HepG2 (cell line): ENCODE measurements at regions not wholly inside any gene's neighbourhood (a gene's known extent, or its start where the extent isn't known, plus 50 kb on each side); places are given as distances from the start of the nearest gene placed in this dataset.

Experiments used
- small RNA-seq, 3 experiments: library from RNA; depleted of rRNA; stranded (forward); fragments of <200 nt; gene quantifications; one replicate each; pipeline ENCODE3, GENCODE V24; 2012; ENCODE audit warnings: low read depth in 2 of 3, low replicate concordance in 1 of 3; ENCODE audit not compliant: insufficient read length in 3 of 3, insufficient read depth in 2 of 3

Small RNAs in the stretch of these regions (small RNA-seq; reads per million reads assigned to genes)
- gene MTND3P1 (0 reads per million in 3 experiments), gene RF00049 (0 to 0.98 (median 0.10) reads per million in 3 experiments)
